ENCODE measurements at regions not wholly inside any gene's neighbourhood (a gene's known extent, or its start where the extent isn't known, plus 50 kb on each side); places are given as distances from the start of the nearest gene placed in this dataset.

DNA sequence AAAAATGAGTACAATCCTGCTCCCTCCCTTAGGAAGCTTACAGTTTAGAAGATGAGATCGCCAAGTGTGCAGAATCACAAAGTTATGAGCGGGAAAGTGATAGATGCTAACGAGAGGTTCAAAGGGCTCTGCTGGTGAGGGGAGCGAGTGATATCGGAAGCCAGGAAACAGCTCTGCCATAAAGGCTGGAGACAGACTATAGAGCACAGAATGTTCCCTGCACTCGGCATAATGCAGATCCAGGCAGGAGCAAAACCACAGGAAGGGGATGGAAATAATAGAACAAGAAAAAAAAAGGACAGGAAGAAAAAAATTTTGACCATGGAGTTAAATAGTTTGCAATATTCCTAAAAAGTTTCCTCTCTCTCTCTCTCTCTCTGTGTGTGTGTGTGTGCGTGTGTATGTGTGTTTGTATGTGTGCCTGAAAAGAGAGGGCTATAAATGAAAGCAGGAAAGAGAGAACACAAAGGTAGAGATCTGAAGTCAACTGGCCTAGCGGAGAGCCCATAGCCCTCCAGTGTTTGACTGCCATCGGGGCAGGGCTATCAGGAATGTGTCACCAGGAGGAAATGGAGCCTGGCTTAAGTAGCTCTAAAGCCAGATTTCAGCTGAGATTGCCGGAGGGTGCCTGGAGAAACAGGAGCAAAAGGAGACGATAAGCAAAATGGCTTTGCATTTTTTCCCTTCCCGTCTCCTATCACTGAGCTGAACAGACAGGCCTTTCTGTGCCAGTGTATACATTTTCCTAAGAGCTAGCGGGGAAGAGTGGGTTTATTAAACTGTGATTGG is 175.8 kb upstream of the LYZL1 start:
- TF ChIP-seq YY1 (IDR thresholded peaks at IDR 0.05; ENCODE audit: insufficient read depth, insufficient read length) (no peak), SUZ12 (IDR thresholded peaks at IDR 0.05; ENCODE audit: extremely low read depth, insufficient read depth, insufficient read length) (no peak)
